Activated gamma-delta T cell treated with anti-CD3 and anti-CD28 coated beads, Interleukin-2, amount 50 U/mL, for 16 hours (primary cell): ENCODE measurements at regions not wholly inside any gene's neighbourhood (a gene's known extent, or its start where the extent isn't known, plus 50 kb on each side); places are given as distances from the start of the nearest gene placed in this dataset.
"Not testable (repeated sequence)": the region's sequence is repeated elsewhere in the genome, so short reads cannot be mapped to it uniquely, and the experiment has no call there.

Experiments
- DNase-seq: peaks from one replicate; pipeline ENCODE4 v3.0.0-alpha.2; 2020; ENCODE audit warnings: low read depth

DNA sequence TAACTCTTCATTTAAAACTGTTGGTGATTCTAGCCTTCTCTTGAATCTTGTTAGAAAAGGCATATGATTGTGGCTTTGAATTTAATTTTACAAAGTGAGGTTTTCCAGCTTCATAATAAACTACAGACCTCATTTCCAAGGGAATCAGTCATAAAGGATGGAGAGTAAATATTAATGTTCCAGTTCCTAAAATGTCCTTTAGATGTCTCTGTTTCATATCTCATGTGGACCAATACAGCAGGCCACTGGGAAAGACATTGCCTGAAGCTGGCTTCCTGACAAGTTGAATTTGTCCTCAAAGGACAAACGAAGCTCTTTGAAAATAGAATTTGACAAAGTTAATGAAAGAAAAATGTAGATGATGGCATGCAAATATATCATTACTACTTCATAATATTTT is 125.4 kb downstream of the ZNF330 start:
- no peak for DNase-seq

DNA sequence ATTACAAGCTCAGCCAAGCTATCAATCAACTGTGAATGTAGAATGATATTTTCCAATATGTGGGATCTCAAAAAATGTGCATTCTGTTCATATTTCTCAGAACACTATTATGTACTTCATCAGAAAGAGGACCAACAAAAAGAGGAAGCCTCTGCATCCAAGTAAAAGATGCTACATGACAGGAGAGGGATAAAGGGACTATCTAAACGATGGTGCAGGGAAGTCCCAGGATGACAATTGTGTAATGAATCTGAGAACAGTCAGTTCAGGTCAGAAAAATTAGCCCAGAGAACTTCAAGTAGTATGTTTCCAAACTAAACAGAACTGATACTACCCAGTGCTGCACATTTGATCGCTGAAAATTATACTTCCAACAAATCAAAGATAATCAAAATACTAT is 127.0 kb downstream of the ZNF330 start:
- no peak for DNase-seq

DNA sequence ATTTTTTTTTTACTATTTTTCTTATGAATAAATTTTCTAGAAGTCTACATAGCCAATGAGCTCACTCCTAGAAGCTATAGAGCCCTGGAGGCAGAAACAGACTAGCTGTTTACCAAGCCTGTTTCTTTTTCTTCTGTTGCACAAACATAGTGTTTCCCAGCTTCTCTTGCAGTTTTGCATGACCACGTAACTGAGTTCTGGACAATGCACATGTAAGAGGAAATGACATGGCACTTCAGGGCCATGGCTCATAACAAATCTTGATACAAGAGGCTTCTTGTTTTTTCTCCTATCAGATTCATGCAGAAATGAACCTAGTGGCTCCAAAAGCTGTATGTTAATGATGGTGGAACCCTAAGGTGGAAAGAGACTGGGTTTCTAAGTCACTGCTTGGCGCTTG is 127.4 kb downstream of the ZNF330 start:
- no peak for DNase-seq

DNA sequence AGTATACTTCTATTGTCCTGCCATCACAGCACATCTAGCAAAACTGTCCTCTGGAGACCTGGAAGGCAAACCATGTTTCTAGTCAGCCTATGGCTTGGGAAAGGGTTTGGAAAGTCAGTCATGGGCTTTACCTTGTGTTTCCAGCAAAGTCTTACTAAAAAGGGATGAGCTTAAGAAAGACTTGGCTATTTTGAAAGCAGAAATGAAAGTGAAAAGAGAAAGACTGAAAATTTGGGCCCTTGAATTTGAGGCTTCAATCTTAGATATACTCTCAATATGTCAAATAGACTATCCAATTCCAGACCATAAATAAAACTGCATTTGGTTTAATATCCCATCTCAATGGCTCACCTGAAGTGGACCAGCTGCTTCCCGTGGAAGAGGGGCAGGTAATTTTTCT is 127.9 kb downstream of the ZNF330 start:
- DNase-seq = no peak

DNA sequence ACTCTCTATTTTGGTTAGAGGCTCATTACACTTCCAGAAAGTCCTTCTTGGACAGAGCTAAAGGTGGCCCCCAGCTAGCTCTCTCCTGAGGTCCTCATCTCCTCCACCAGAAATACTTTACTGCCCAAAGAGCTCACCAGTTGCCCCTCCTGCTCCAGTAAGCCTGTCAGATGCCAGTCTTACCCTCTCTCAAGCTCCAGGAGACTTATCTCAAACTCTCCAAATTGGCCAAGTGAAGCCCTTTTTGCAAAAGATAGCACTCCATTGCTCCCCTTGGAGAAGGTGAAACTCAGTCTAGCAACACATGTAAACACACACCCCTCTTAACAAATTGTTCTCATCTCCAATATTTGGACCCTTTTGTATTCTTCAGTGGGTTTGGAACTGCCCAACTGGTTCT is 128.5 kb downstream of the ZNF330 start:
- no peak for DNase-seq

DNA sequence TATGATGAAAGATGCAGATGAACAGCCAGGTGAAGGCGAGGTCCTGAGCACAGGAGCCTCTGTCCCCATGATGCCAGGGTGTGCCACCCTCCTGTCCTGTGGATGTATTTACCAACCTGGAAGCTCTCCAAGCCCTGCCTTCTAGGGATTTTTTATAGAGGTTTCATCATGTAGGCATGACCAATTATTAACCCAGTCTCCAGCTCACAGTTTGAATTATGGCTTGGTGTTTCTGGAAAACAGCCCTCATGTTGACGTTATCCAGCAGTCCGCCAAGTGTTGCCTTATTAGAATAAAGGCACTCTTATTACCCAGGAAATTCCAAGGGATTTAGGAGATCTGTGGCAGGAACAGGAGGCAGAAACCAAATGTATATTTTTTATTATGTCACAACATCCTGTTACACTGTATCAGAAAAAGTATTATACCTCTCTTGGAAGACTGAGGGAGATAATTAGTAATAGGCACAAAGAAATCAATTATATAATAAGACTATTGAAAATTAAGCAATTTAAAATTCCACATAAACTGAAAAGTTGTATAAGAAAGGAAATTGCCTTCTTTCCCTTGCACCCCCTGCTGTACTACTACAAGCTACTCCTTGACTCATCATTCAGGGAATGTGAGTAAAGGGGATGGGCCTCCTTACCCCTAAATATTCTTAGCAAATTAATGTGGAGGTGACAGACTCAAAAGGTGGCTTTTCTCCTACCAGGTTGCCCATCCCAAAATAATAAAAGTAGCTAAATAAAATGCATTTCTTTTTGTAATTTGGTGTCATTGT is 129.6 kb downstream of the ZNF330 start:
- DNase-seq = no peak

DNA sequence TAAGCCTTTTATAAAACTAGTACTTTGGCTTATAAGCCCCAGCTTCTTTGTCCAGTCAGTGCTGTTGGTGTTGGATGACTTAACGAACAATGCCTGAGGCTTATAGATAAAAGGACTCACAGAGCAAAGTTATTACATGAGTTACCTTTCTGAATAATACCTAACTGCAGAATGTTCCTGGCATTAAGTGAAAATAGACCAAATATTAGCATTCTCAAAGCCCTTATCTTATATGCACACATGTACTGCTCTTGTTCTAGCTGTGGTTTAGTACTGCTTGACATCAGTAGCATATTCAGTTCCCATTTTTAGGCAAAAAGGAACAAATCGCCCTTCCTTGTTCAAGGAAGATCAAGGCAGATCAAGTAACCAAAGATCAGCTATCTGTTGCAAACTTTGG is 131.6 kb downstream of the ZNF330 start:
- no peak for DNase-seq

DNA sequence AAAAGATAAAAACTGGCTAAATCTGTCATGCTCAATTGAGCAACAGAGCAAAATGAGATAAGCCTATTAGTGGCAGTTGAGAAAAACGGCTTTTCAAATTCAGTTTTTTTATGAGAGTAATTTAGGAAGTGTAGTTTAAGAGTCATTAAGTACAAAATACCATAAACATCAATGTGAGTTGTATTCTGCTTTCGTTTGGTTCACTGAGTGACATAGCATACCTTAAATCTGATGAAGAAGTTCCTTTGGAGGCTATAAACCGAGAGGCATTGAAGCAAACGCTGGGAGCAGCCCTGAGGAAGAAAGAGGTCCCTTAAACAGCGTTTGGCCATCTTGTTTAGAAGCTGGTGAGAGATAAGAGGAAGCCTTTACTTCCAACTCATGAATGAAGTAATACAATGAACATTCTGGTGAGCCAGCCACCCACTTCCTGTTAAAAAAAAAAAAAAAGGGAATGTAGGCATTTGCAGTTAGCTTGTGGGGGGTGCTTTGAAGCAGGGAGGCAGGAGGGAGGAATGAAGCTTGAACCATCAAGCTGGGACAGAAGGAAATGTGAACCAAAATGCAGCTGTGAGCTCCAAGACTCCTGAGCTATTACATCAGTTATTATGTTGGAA is 132.3 kb downstream of the ZNF330 start:
- no peak for DNase-seq

DNA sequence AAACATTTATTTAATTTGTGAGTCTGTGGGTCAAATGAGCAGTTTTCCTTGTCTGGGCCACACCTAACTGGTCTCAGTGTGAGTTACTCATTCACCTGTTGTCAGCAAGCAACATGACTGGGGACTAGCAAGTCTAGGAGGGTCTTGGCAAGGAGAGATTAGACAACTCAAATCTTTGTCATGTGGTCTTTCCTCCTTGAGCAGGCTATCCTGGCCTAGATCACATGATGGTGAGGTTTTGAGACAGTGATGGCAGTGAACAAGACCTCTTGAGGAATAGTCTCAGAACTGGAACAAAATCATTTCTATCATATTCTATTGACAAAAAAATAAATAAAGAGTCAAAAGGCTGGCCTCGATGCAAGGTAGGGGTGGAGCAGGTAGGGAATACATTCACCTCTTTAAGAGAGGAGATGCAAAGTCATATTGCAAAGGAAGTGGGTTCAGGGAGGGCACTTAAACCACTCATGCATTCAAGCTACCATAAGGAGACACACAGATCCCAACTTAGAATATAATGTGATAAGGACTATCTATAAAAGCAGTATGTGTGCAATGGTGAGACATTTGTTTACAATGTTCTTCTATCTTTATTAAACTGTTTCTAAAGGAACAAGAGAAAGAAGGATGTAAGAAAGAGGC is 135.7 kb downstream of the ZNF330 start:
- no peak for DNase-seq

DNA sequence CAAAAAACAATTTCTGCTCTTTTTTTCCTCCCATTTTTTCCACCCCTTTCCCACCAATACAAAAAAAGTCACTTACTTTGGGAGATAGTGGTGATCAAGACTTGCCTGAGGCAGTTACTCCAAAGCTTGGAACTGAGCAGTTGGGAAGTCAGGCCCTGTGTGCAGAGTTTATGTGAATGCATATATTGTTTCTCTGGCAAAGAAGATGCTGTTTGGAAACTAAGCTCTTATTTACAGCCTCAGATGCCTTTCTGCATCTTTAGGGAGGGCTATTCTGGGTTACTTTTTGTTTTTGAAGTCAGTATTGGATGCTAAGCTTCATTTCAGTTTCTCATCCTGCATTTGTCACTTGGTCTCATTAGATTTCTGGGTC is 136.3 kb downstream of the ZNF330 start:
- no peak for DNase-seq

DNA sequence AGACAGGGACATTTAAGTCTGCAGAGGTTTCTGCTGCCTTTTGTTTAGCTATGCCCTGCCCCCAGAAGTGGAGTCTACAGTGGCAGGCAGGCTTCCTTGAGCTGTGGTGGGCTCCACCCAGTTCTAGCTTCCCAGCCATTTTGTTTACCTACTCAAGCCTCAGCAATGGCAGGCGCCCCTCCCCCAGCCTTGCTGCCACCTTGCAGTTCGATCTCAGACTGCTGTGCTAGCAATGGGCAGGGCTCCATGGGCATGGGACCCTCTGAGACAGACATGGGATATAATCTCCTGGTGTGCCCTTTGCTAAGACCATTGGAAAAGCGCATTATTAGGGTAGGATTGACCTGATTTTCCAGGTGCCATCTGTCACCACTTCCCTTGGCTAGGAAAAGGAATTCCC is 147.5 kb downstream of the ZNF330 start:
- DNase-seq = not testable (repeated sequence)

DNA sequence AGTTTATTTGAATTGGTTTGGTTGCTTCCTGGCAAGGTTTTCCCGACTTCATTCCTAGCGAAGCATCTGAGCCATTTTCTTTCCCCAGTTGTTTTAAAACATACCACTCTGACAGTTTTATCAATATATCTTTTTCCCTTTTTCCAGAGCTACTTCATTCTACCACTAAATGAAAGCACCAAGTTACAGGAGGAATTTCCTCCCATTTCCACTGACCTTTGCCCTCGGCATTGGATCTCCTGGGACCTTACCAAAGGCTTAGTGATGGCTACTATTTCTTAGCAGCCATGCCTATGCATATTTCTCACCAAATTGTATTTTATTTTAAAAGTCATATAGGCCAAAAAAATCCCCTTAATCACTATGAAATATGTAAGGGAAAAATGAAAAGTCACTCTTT is 150.5 kb downstream of the ZNF330 start:
- DNase-seq = no peak

DNA sequence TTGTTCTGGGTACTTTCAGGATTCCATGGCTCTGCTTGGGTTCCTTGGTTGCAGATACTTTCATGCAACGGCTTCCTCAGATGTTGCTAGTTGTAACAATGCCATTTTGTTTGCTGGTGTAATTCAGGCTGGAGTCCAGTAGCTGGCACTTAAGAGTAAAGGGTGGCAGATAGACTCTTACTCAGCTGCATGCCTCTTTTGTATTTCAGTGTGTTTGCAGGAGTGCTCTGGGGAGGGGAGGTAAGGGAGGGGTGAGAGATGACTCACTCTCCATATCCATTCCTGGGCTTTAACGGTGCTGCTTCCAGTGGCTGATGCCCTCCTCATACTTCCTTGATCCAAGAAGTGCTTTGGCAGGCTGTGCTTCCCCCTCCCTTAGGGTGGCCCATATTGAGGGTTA is 155.2 kb downstream of the ZNF330 start:
- DNase-seq = no peak

DNA sequence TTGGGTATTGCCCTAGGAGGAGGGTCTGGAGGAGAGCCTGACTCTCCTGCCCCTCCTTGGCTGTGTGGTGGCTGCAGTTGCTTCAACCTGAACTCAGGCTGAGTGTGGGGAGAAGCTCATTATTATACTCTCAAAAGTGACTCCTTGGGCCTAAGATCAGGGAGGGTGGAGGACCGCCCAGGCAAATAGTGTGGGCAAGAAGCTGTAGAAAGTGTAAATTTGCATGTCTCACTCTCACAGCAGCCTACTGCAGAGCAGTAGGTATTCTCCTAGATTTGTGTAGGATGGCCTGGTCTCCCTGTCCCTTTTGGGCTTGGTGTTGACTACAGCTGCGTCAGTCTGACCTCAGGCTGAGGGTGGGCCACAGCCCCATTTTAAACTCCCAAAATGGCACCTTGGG is 156.1 kb downstream of the ZNF330 start:
- no peak for DNase-seq

DNA sequence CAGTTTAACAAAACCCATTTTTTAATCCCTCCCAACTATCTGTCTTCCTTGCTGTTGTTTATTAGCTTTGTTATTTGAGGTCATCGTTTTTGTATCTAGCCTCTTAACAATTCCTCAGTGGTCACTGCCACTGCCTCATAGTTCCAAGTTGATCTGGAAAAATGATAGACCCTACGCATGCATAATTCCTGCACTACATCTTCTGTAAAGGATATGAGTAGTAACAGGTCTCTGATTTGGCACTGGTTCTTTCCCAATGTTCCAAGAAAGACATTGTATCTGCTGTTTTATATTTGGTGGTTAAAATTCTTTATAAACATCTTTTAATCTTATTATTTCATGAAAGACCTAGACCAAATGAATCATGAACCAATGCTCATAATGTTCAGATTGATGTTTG is 166.6 kb downstream of the ZNF330 start:
- DNase-seq = no peak

DNA sequence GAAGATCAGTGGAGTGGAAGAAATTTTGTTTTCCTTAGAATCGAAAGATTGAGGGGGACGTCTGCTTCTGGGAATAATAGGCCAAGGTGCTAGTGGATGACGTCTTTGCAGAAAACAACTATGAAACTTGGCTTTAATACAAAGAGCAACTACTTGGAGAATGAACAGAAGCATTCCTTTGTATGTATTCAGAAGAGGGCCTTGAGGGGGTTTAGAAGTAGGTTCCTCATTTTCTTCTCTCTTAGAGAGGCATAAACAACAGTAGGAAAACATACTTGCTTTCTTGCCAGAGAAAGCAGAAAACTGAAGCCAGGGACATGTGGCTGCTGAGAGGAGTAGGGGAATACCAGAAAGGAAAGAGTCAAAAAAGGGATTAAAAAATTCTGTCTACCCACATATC is 167.8 kb downstream of the ZNF330 start:
- DNase-seq = no peak

DNA sequence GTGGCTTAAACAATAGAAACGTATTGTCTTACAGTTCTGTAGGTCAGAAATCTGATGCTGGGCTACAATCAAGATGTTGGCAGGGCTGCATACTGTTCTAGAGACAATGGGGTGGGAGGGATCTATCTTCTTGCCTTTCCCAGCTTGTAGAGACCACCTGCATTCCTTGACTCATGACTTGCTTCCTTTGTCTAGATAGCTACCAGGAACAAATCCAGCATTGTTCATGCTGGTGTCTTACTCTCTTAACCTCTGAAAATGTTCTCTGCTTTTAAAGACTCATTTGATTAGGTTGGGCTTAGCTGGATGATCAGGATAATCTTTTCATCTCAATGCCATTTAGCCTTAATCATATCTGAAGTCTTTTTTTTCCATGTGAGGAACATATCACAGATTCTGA is 169.0 kb downstream of the ZNF330 start:
- DNase-seq = no peak

DNA sequence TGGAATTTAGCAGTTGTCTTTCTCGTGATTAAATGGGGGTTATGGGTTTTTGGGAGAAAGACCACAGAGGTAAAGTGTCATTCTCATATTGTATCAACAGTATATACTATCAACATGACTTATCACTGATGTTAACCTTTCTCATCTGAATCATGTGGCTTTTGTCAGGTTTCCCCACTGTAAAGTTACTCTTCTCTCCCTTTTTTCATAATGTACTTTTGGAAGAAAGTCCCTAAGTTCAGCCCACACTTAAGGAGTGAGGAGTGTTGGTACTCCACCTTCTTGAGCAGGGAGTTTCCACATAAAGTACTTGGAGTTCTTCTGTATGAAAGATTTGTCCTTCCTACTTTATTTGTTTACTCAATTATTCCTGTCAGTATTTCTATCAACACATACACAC is 169.9 kb downstream of the ZNF330 start:
- DNase-seq = no peak

DNA sequence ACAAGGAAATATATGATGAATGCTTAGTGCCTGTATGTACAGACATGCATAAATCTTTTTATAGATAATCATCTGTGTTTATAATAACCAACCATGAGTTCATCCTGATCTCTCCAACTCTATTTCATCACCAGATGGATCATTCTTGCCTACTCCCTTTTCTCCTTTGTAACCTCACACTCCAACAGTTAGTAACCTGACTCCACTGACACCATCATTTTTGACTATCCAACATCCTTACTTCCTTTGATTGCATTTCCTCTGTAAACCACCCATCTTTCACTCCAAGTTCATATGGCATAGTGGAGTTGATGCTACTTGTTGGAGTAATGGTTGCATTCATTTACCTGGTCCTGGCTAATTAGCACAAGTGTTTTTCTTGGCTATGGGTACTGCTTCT is 170.6 kb downstream of the ZNF330 start:
- no peak for DNase-seq

DNA sequence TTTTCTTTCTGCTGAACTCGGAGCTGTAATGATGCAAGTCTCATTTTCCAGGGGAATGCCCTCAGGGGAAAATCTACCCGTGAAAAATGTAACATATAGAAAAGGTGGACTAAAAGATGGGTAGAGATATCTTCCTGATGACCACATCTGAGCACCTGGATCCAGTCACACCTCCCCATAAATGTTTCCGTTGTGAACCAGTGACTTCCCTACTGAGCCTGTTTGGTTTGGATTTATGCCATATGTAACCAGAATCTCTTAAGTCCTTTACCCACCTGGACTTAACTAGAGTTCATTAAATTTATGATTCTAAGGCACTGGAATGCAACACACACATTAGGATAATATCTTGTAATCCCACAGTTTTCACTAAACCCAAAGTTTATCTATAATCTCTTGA is 171.1 kb downstream of the ZNF330 start:
- no peak for DNase-seq

DNA sequence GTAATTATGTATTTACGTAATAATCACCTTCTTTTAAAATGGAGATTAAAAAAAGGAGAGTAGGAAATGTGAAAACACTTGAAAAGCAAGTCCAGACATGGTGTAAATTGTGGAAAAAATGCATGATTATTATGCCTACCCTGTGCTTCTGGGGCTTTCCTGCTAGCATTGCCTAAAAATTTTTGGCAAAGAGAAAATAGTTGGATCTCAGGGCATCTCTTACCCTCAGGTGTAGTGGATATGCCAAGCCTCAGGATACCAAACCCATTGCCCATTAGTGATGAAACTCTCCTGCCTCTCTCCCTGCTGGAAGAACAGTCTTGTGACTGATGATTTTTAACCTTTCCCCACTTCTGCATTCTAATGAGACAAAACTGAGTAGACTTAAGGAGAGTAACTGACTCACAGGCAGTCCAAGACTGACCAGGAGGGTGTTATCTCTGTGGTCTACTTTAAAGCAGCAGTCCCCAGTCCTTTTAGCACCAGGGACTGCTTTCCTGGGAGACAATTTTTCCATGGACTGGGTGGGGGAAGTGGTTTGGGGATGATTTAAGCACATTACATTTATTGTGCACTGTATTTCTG is 174.6 kb downstream of the ZNF330 start:
- no peak for DNase-seq

DNA sequence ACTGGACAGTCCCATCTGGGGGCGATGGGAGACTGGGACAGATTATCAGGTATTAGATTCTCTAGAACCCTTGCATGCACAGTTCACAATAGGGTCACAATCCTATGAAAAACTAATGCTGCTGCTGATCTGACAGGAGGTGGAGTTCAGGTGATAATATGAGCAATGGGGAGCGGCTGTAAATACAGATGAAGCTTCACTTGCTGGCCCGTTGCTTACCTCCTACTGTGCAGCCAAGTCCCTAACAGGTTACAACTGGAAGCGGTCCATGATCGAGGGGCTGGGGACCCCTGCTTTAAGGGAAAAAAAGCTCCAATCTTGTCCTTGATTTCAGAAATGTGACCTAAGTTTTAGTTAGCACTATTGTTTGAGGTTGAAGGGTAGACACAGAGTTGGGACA is 175.2 kb downstream of the ZNF330 start:
- DNase-seq = no peak

DNA sequence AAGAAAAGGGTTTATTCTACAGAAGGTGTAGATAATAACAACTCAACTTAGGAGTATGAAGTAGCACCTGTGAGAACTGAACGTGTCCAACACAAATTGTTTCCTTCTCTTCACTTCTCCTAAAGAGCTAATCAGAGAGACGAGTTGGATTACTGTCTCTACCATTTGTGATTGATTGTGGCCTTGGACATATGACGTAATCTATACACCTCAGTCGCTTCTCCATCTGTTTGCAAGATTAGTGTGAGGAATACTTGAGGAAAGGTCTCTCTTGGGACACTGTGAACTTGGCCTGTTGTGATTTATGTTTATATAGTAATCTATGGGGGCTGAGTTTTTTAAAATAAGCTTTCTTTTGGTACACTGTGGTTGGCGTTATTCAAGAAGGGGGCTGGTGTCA is 182.0 kb downstream of the ZNF330 start:
- DNase-seq = no peak
